OCI-LY7 (cell line): ENCODE measurements at regions not wholly inside any gene's neighbourhood (a gene's known extent, or its start where the extent isn't known, plus 50 kb on each side); places are given as distances from the start of the nearest gene placed in this dataset.

Experiments
- CTCF ChIP-seq: fragments of 200-600 bp; sonication (generic); conservative IDR thresholded peaks from 2 replicates; pipeline ENCODE4 v1.5.1; 2014; ENCODE audit warnings: mild to moderate bottlenecking, antibody characterized with exemption, low read length, moderate library complexity, mixed read lengths
- EZH2phosphoT487 ChIP-seq: fragments of 200-600 bp; sonication (generic); IDR thresholded peaks from 2 replicates; pipeline ENCODE4 v1.6.1; 2018; ENCODE audit warnings: low read depth, borderline replicate concordance, mild to moderate bottlenecking, mixed run types, antibody characterized with exemption, low read length, moderate library complexity, mixed read lengths

GRCh38 chr20:22495172-22495571 is 89.2 kb downstream of the FOXA2 start:
- TF ChIP-seq CTCF (no peak), EZH2phosphoT487 (no peak)
